Stimulated activated CD4-positive, alpha-beta T cell treated with anti-CD3 and anti-CD28 coated beads, Interleukin-4, amount 100 ng/mL, for 1 hour (primary cell): ENCODE measurements at regions not wholly inside any gene's neighbourhood (a gene's known extent, or its start where the extent isn't known, plus 50 kb on each side); places are given as distances from the start of the nearest gene placed in this dataset.

Experiments
- DNase-seq: peaks from one replicate; pipeline ENCODE4 v3.0.0-alpha.2; 2020

GRCh38 chr5:164747371-164747770 lies 1242.0 kb downstream of the MAT2B start:
- DNase-seq: no peak

GRCh38 chr5:164748861-164749260 lies 1243.4 kb downstream of the MAT2B start:
- DNase-seq: no peak

- DNase-seq: no peak
Observed at GRCh38 chr5:164753434-164753833, 1248.0 kb downstream of the MAT2B start.

- DNase-seq: no peak
Observed at GRCh38 chr5:164763206-164763605, 1257.8 kb downstream of the MAT2B start.

- DNase-seq: no peak
Observed at GRCh38 chr5:164772122-164772521, 1266.7 kb downstream of the MAT2B start.

GRCh38 chr5:164784230-164784629 lies 1278.8 kb downstream of the MAT2B start:
- no peak for DNase-seq

- no peak for DNase-seq
Observed at GRCh38 chr5:164798110-164798509, 1292.7 kb downstream of the MAT2B start.

GRCh38 chr5:164799391-164799790 lies 1294.0 kb downstream of the MAT2B start:
- DNase-seq: no peak

GRCh38 chr5:164801910-164802309 lies 1296.5 kb downstream of the MAT2B start:
- DNase-seq: no peak

GRCh38 chr5:164809821-164810220 lies 1304.4 kb downstream of the MAT2B start:
- DNase-seq: no peak

- no peak for DNase-seq
Observed at GRCh38 chr5:164818445-164818844, 1313.0 kb downstream of the MAT2B start.

- no peak for DNase-seq
Observed at GRCh38 chr5:164824671-164825070, 1319.3 kb downstream of the MAT2B start.

GRCh38 chr5:164832516-164832915 lies 1327.1 kb downstream of the MAT2B start:
- no peak for DNase-seq

GRCh38 chr5:164844348-164844747 lies 1338.9 kb downstream of the MAT2B start:
- DNase-seq: no peak

GRCh38 chr5:164860896-164861295 lies 1355.5 kb downstream of the MAT2B start:
- DNase-seq: no peak

GRCh38 chr5:164861610-164862009 lies 1356.2 kb downstream of the MAT2B start:
- DNase-seq: no peak

GRCh38 chr5:164868761-164869160 lies 1363.3 kb downstream of the MAT2B start:
- DNase-seq: no peak

- DNase-seq: no peak
Observed at GRCh38 chr5:164869325-164869724, 1363.9 kb downstream of the MAT2B start.

GRCh38 chr5:164876793-164877192 lies 1371.4 kb downstream of the MAT2B start:
- DNase-seq: no peak

GRCh38 chr5:164881442-164881841 lies 1376.0 kb downstream of the MAT2B start:
- DNase-seq: no peak

- DNase-seq: no peak
Observed at GRCh38 chr5:164885179-164885578, 1379.8 kb downstream of the MAT2B start.

GRCh38 chr5:164893071-164893470 lies 1387.7 kb downstream of the MAT2B start:
- no peak for DNase-seq

- DNase-seq: no peak
Observed at GRCh38 chr5:164898705-164899104, 1393.3 kb downstream of the MAT2B start.

GRCh38 chr5:164909673-164910072 lies 1404.3 kb downstream of the MAT2B start:
- DNase-seq: no peak

- DNase-seq: no peak
Observed at GRCh38 chr5:164921722-164922121, 1416.3 kb downstream of the MAT2B start.

GRCh38 chr5:164934039-164934438 lies 1428.6 kb downstream of the MAT2B start:
- DNase-seq: no peak
